ENCODE measurements at regions not wholly inside any gene's neighbourhood (a gene's known extent, or its start where the extent isn't known, plus 50 kb on each side); places are given as distances from the start of the nearest gene placed in this dataset.

GRCh38 chr16:73883126-73883525 is 413.5 kb upstream of the PSMD7 start:
- no peak for DNase-seq (ENCODE audit: low read depth)

GRCh38 chr16:73882651-73883050 is 414.0 kb upstream of the PSMD7 start:
- DNase-seq (ENCODE audit: low read depth), result no peak

- DNase-seq (ENCODE audit: low read depth), result no peak
These were observed 414.6 kb upstream of the PSMD7 start for GRCh38 chr16:73882033-73882432.

- DNase-seq (ENCODE audit: low read depth), result no peak
These were observed 417.0 kb upstream of the PSMD7 start for GRCh38 chr16:73879621-73880020.

GRCh38 chr16:73878611-73879010 is 418.0 kb upstream of the PSMD7 start:
- peak; percentile 54 for DNase-seq (ENCODE audit: low read depth)

GRCh38 chr16:73877150-73877549 is 419.5 kb upstream of the PSMD7 start:
- no peak for DNase-seq (ENCODE audit: low read depth)

GRCh38 chr16:73875996-73876690 is 420.5 kb upstream of the PSMD7 start:
- DNase-seq (ENCODE audit: low read depth), result no peak

GRCh38 chr16:73874324-73874723 is 422.3 kb upstream of the PSMD7 start:
- no peak for DNase-seq (ENCODE audit: low read depth)

GRCh38 chr16:73873643-73874042 is 423.0 kb upstream of the PSMD7 start:
- no peak for DNase-seq (ENCODE audit: low read depth)

- DNase-seq (ENCODE audit: low read depth), result no peak
These were observed 423.8 kb upstream of the PSMD7 start for GRCh38 chr16:73872856-73873255.

GRCh38 chr16:73871088-73871733 is 425.4 kb upstream of the PSMD7 start:
- DNase-seq (ENCODE audit: low read depth), result no peak

- no peak for DNase-seq (ENCODE audit: low read depth)
These were observed 427.5 kb upstream of the PSMD7 start for GRCh38 chr16:73869126-73869525.

- no peak for DNase-seq (ENCODE audit: low read depth)
These were observed 431.7 kb upstream of the PSMD7 start for GRCh38 chr16:73864868-73865267.

GRCh38 chr16:73858326-73858725 is 438.3 kb upstream of the PSMD7 start:
- DNase-seq (ENCODE audit: low read depth), result no peak

GRCh38 chr16:73853968-73854367 is 442.6 kb upstream of the PSMD7 start:
- DNase-seq (ENCODE audit: low read depth), result no peak

GRCh38 chr16:73852561-73852960 is 444.1 kb upstream of the PSMD7 start:
- no peak for DNase-seq (ENCODE audit: low read depth)

- DNase-seq (ENCODE audit: low read depth), result no peak
These were observed 447.6 kb upstream of the PSMD7 start for GRCh38 chr16:73848993-73849392.

- no peak for DNase-seq (ENCODE audit: low read depth)
These were observed 449.5 kb upstream of the PSMD7 start for GRCh38 chr16:73847090-73847489.

- DNase-seq (ENCODE audit: low read depth), result no peak
These were observed 450.3 kb upstream of the PSMD7 start for GRCh38 chr16:73846356-73846755.

GRCh38 chr16:73846007-73846330 is 450.6 kb upstream of the PSMD7 start:
- DNase-seq (ENCODE audit: low read depth), result no peak

- no peak for DNase-seq (ENCODE audit: low read depth)
These were observed 451.2 kb upstream of the PSMD7 start for GRCh38 chr16:73845238-73846006.

GRCh38 chr16:73840728-73841127 is 455.9 kb upstream of the PSMD7 start:
- DNase-seq (ENCODE audit: low read depth), result no peak

GRCh38 chr16:73831220-73831619 is 465.4 kb upstream of the PSMD7 start:
- DNase-seq (ENCODE audit: low read depth), result no peak
